NCI-H1417 (cell line): ENCODE measurements at regions not wholly inside any gene's neighbourhood (a gene's known extent, or its start where the extent isn't known, plus 50 kb on each side); places are given as distances from the start of the nearest gene placed in this dataset.

Experiments used
- DNase-seq, 3 experiments: peaks; one replicate each; lab custom pipeline; 2025; lab: John Stamatoyannopoulos, UW

DNA sequence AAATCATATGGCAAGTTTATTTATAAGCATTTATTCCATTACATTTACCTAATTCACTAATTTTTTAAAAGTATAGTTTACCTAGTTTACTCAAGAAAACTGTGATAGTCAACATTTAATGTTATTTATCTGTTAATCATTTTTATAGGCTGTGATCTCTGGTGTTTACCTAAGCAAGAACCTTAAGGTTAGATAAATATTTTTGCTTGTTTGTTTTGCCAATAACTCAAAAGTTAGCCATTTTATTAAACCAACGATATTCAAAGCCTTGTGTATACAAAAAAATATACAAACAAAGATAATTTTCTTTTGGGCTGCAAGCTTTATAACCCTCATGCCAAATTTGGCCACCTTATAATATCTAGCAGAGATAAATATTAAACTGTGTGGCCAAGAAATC, 157.3 kb downstream of the SLCO1B3 start:
- DNase-seq: no peak

DNA sequence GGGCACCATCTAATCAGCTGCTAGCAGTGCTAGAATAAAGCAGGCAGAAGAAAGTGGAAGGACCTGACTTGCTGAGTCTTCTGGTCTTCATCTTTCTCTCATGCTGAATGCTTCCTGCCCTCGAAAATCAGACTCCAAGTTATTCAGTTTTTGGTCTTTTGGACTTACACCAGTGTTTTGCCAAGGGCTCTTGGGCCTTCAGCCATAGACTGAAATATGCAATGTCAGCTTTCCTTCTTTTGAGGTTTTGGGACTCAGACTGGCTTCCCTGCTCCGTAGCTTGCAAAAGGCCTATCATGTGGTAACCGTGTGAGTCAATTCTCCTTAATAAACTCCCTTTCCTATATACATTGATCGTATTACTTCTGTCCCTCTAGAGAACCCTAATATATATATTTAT, 159.3 kb downstream of the SLCO1B3 start:
- DNase-seq: no peak

DNA sequence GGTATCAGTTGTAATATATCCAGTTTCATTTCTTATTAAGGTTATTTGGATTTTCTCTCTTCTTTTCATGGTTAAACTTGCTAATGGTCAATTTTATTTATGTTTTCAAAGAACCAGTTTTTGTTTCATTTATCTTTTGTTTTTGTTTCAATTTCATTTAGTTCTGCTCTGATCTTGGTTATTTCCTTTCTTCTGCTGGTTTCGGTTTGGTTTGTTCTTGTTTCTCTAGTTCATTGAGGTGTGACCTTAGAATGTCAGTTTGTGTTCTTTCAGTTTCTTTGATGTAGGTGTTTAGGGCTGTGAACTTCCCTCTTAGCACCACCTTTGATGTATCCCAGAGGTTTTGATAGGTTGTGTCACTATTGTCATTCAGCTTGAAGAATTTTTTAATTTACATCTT, 145.6 kb upstream of the SLCO1B1 start:
- no peak for DNase-seq

DNA sequence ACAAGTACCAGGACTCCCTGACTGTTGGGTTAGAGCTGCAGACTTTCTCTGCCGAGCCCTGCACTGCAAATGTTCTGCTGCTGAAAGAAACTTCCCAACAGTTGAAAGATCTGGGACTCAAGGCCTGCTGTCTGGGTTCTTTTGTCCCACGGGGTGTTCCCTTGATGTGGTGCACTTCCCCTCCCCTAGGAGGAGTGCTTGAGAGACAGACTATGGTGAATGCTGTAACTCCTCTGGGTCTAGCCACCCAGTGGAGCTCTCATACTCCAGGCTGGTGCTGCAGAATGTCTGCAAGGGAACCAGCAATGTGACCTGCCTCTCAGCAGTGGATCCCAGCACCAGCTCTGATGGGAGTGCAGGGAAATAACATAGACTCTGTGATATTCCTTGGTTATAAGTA, 129.2 kb upstream of the SLCO1B1 start:
- DNase-seq: no peak

DNA sequence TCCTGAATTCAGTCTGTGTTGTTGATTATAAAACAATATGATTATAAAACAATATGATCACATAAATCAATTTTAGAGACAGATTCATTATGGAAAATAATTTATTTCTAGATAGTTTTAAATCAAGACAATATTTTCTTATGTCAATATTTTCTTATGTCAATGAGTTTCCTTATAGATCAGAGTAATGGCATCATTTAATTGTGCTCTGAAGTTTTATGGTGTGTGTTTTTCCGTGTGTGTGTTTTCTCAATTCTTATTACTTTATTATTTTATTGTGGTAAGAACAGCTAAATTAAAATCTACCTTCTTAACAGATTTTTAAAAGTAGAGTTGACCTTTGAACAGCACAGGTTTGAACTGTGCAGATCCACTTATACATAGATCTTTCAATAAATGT, 105.3 kb upstream of the SLCO1B1 start:
- peak in 1 of 3 experiments; percentile 57 for DNase-seq

DNA sequence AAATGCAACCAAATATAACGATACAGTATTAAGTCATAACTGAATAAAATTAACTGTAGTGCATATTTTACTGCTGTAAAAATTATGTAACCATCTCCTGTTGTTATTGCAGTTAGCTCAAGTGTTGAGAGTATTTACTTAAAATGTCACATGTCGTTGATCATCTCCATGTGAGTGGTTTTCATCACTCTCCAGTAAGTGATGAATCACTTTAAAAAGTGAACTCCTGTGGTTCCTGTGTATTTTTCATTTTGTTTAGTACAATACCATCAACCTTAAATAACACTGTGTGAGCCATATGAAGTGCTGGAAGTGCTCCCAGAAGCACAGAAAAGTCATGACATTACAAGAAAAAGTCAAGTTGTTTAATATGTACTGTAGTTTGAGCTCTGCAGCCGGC, 104.7 kb upstream of the SLCO1B1 start:
- peak; percentile 71 to 97 (median 84) for DNase-seq

DNA sequence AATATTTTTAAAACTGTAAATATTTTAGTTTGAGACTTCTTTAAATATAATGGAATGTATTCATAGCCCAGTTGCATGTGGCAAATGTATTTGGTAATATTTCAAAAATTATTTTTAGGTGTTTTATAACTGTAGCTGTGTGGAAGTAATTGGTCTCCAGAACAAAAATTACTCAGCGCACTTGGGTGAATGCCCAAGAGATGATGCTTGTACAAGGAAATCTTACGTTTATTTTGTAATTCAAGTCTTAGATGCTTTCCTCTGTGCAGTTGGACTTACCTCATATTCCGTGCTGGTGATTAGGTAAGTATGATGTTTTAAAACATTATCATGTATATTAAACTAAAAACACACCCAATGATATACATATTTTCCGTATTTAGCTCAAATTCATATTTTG, 76.7 kb upstream of the SLCO1B1 start:
- peak in 1 of 3 experiments; percentile 8 for DNase-seq

DNA sequence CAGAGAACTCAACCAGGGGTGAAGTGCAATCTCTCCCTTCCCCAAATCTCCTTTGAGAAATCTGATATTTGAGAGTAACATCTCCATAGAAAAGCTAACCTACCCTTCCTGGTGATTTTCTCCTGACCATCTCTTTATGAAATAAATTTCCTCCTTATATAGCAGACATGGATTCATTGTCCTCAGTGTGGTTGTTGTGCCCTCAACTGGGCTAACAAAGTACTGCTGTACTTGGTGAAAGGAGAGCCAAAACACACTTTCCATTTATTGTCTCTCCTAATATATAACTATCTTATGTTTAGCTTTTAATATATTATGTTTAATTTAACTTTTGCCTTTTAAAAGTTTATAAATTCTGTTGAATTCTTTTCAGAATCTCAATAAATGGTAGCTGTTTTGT, 65.1 kb upstream of the SLCO1B1 start:
- DNase-seq: peak; percentile 9 to 69 (median 34)

DNA sequence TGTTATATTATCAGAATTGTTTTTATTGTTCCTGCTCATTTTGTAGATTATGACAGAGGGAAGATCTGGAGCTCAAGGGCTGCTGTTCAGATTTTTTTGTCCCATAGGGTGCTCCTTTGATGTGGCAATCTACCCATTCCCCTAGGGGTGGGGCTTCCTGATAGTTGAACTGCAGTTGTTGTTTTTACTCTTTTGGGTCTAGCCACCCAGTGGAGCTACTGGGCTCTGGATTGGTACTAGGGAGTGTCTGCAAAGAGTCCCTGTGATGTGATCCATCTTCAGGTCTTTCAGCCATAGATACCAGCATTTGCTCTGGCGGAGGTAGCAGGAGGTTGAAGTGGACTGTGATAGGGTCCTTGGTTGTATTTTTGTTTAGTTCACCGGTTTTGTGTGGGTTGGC, 57.9 kb upstream of the SLCO1B1 start:
- DNase-seq: no peak

DNA sequence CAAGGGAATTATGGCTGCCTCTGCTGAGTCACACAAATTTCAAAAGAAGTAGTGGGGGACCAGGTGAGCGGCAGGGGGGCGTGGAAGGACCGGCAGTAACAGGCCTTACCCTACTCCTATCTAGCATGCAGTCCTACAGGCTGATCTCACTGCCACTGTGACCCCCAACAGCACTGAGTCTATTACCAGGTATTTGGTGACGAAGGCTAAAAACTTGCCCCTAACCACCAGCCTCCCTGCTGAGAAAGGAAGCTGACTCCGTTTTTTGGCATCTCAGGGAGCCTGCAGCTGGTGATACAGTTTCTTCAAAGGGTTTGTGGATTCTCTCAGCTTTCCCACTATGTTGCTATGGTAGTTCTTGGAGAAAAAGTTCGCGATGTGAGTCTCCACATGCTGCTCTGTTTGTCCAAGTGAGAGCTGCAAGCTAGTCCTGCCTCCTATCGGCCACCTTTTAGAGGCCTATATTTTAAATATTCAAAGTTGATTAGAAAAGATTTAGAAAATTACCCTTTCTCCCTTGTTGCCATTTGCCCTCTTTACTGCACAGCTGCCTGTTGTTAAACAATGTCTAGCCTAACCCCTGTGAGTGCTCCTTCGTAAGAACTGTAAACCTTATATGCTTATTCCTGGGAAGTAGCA, 57.1 kb upstream of the SLCO1B1 start:
- no peak for DNase-seq
